ENCODE measurements at regions not wholly inside any gene's neighbourhood (a gene's known extent, or its start where the extent isn't known, plus 50 kb on each side); places are given as distances from the start of the nearest gene placed in this dataset.

- TF ChIP-seq CTCF (IDR thresholded peaks at IDR 0.05; ENCODE audit: low read depth, low read length) = no peak
- TF ChIP-seq EZH2phosphoT487 (IDR thresholded peaks at IDR 0.05; ENCODE audit: low read depth) = no peak
Measured at GRCh38 chr3:197424266-197424665, 125.9 kb upstream of the DLG1 start.
